ENCODE measurements at regions not wholly inside any gene's neighbourhood (a gene's known extent, or its start where the extent isn't known, plus 50 kb on each side); places are given as distances from the start of the nearest gene placed in this dataset.

DNA sequence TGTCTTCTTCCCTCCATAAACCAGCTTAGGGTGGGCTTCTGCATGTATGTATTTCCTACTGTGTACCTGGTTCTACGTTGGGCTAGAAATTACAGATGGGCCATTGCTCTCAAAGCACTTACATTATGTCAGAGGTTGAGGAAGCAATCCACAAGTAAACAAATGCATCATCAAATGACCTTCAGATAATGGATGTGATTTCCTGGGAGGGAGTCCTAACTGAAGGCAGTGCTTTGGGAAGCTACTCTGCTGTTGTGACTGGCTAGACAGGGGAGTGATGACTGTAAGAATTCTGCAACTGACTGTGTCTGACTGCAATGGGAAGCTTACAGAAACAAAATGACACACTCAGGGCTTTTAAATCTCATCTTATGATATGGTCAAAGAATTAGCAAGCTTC is 71.0 kb upstream of the PRR23E start:
- TF ChIP-seq ZNF274 (IDR thresholded peaks at IDR 0.05; ENCODE audit: low read depth, low read length) (no peak), SUZ12 (IDR thresholded peaks at IDR 0.05; ENCODE audit: extremely low read depth, insufficient read depth, insufficient read length) (no peak)

Measured in NT2/D1 (cell line).